IMR-90 (cell line): ENCODE measurements at regions not wholly inside any gene's neighbourhood (a gene's known extent, or its start where the extent isn't known, plus 50 kb on each side); places are given as distances from the start of the nearest gene placed in this dataset.

Source experiments
- NFE2L2 ChIP-seq: fragments of 150-350 bp; IDR thresholded peaks from 2 replicates; pipeline ENCODE4 v1.6.1; 2016; ENCODE audit warnings: low read depth, mild to moderate bottlenecking, low read length
- POLR2A ChIP-seq: IDR thresholded peaks from 2 replicates; pipeline ENCODE4 v1.6.1; 2012; ENCODE audit warnings: mild to moderate bottlenecking, low read depth, low read length
- RFX5 ChIP-seq: IDR thresholded peaks from 2 replicates; pipeline ENCODE4 v1.8.0; 2012; ENCODE audit warnings: low read depth, mild to moderate bottlenecking, low read length, moderate library complexity
- TF ChIP-seq, protein P1 (sequence below): conservative IDR thresholded peaks from 2 replicates; pipeline ENCODE4 v1.5.1; 2012; ENCODE audit warnings: mild to moderate bottlenecking, low read depth, low read length, improper control_type of control experiment

GRCh38 chr1:193321242-193321840, 134.9 kb upstream of the B3GALT2 start:
- TF ChIP-seq, protein P1, sequence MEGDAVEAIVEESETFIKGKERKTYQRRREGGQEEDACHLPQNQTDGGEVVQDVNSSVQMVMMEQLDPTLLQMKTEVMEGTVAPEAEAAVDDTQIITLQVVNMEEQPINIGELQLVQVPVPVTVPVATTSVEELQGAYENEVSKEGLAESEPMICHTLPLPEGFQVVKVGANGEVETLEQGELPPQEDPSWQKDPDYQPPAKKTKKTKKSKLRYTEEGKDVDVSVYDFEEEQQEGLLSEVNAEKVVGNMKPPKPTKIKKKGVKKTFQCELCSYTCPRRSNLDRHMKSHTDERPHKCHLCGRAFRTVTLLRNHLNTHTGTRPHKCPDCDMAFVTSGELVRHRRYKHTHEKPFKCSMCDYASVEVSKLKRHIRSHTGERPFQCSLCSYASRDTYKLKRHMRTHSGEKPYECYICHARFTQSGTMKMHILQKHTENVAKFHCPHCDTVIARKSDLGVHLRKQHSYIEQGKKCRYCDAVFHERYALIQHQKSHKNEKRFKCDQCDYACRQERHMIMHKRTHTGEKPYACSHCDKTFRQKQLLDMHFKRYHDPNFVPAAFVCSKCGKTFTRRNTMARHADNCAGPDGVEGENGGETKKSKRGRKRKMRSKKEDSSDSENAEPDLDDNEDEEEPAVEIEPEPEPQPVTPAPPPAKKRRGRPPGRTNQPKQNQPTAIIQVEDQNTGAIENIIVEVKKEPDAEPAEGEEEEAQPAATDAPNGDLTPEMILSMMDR = no peak
- TF ChIP-seq POLR2A (no peak), NFE2L2 (no peak), RFX5 (no peak)
